Testis (tissue), 2 donors: ENCODE measurements at regions not wholly inside any gene's neighbourhood (a gene's known extent, or its start where the extent isn't known, plus 50 kb on each side); places are given as distances from the start of the nearest gene placed in this dataset.

Experiments used
- POLR2A ChIP-seq: fragments of 450-650 bp; IDR thresholded peaks from one replicate; pipeline ENCODE4 v1.6.1; 2017; ENCODE audit warnings: antibody characterized with exemption, mild to moderate bottlenecking, moderate library complexity
- TF ChIP-seq, protein P1 (sequence below), 3 experiments: fragments of 450-650 bp in 2 of 3; fragments of 200-600 bp in 1 of 3; sonication (generic) in 1 of 3; IDR thresholded peaks; one replicate each; pipeline ENCODE4 v1.5.1; 2016 to 2019; ENCODE audit warnings: antibody characterized with exemption in 3 of 3, mild to moderate bottlenecking in 2 of 3, moderate library complexity in 1 of 3

DNA sequence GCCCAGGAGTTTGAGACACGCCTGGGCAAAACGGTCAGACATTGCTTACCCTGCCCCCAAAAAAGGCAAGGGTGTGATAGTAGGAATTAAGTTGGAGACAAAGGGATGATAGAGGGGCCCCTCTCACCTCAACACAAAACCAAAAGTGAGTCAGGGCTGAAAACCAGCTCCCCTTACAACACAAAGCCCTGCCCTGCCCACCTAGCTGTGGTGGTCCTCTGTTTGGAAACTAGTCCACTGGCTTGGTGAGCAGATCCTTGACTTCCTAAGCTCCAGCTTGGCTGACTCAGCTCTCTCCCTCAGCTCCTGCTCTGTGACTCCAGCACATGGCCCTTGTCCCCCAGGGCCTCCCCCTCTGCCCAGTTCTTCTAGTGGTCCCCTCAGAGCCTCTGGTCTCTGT, 603.8 kb downstream of the PTPRC start:
- TF ChIP-seq, protein P1, sequence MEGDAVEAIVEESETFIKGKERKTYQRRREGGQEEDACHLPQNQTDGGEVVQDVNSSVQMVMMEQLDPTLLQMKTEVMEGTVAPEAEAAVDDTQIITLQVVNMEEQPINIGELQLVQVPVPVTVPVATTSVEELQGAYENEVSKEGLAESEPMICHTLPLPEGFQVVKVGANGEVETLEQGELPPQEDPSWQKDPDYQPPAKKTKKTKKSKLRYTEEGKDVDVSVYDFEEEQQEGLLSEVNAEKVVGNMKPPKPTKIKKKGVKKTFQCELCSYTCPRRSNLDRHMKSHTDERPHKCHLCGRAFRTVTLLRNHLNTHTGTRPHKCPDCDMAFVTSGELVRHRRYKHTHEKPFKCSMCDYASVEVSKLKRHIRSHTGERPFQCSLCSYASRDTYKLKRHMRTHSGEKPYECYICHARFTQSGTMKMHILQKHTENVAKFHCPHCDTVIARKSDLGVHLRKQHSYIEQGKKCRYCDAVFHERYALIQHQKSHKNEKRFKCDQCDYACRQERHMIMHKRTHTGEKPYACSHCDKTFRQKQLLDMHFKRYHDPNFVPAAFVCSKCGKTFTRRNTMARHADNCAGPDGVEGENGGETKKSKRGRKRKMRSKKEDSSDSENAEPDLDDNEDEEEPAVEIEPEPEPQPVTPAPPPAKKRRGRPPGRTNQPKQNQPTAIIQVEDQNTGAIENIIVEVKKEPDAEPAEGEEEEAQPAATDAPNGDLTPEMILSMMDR (IDR thresholded peaks at IDR 0.05): no peak
- TF ChIP-seq POLR2A: no peak
